NCI-H446 treated with DMSO at 0.1 percent for 48 hours (cell line): ENCODE measurements at regions not wholly inside any gene's neighbourhood (a gene's known extent, or its start where the extent isn't known, plus 50 kb on each side); places are given as distances from the start of the nearest gene placed in this dataset.
A peak's percentile ranks its signal among the peaks of the same experiment; 100 is the strongest.

ENCODE experiments used
- DNase-seq: peaks from one replicate; lab custom pipeline; 2025; lab: John Stamatoyannopoulos, UW

DNA sequence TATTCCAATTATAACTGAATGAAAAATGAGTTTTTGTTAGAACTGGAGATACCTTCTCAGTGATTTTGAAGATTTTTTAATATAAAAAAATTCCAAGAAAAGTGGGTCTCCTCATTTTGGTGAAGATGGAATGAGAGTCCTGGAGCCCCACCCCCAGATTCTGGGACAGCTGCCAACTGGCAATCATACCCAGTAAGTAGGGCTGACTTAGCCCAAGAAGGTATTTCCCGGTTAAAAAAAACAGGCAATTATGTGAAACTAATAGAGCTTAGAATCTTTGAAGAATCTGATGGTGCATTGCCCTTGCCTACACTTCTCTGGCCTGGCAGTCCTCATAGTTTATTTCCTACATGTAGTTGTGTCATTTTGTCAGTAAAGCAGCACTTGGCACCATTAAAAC, 52.8 kb upstream of the VWDE start:
- DNase-seq, result peak; percentile 72

DNA sequence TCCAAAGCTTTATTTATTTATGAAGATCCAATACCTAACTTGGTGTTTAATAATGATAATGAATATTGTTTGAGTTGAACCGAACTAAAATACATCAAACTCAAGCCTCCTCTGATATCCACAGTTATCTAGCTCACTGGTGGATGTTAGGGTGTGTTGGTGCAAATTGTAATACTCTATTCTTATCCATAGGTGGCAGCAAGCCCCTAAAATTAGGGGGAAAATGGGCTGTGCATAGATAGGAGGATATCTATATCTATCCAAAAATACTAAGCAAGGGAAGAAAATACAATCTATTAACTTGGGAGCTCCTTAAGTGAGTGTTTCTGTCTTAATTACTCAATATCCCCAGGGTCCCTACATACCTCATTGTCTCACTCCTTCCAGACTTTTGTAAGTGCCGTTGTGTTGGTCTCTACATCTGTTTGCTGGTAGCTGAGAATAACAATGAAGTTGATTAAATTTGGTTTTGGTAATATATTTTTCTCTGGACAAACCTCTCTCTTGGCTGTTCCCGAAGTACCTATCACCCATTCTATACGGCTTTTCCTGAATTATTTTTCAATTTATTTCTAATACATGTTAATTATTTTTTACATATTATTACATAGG, 55.0 kb upstream of the VWDE start:
- DNase-seq, result peak; percentile 38

DNA sequence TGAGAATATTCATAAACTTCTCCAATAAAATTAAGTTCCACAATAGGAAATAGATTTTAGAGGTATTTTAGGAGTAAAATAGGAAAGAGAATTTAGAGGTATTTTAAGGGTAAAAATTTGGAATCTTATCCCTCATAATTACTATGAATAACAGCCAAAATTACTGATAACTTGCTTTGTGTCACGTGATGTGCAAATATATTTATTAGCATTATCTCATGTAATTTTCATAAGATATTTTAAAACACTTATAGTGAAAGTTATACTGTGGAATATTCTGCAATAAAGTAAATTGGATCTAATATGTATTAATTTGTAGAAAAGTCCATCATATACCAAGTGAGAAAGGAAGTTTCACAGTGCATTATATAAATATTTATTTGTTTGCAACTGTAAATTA, 64.2 kb upstream of the VWDE start:
- no peak for DNase-seq

DNA sequence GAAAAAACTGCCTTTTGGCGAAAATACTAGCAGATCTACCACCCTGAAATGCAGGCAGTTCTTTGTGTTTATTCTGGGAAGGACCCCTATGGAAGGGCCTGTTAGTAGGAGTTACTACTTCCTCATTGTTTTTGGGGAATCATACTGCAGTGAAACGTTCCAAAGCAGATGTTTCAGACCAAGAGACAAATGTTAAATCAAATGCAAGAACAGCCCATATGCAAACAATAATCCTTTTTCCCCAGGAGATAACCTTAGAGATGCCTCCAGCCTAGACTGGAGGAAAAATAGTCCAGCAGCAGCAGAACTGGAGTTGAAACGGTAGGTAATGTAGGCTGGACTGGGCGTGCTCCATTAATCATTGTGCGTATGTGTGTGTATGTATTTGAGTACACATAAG, 65.9 kb upstream of the VWDE start:
- no peak for DNase-seq

DNA sequence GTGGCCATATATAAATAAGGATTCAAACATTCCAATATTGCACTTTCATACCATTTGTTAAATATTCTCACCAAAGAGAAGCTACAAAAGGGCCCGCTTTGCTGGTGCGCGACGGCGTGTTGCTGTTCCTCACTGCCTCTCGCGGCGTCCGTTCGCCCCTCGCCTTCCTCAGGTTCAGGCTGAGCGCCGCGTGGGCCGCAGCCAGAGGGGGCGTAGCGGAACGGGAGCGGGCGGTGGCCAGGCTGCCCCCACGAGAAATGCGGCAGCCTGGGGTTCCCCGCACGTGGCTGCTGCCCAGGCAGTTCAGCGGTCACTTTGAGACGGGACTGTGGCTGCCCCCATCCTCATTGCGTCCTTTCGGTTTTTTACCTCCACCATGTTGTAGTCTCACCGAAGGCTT, 67.3 kb upstream of the VWDE start:
- no peak for DNase-seq

DNA sequence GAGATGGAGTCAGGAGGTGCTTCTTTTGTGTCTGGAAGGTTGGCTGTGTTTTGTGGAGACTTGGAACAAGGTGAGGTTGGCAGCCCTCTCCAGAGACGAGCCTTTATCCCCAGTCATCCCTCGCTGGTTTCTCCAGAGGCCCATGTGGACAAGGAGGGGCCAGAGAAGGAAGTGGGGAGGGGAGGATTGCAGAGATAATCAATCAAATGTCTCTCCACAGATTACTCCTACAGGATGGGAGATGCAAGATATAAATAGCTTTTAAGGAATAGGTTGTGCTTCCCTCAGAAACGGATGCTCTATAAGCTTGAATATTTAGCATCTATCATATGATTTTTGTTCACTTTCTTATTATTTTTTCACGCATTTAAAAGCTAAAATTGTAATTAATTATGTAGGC, 70.4 kb upstream of the VWDE start:
- no peak for DNase-seq

DNA sequence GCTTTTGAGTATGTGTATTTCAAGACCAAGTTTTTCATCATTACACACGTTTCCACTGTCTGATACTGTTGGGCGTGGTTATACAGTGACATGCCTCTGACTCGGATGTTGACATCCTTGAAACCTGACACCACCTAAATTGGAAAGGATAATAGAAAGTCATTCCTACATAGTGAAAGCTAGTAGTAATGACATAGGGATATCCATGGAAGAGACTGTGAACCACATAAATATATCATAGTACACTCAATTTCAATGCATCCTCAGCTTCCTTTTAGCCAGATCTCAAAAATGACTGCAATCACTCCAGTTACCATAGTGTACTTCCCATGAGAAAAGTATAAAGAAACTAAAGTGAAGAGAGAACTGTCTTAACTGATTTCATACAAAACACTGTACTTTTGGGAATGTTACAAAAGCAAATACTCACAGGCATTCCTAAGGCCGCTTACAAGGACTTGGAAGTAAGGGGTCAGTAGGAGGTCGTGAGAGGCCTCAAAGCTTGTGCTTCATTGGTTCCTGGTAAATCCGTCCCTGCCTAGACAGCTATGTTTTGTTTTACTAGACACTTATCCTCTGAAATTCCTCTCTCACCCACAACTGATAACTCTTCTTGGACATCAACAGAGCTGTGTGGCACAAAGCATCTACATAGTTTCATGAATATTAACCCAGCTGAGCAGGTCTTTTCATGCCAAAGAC, 71.8 kb upstream of the VWDE start:
- no peak for DNase-seq

DNA sequence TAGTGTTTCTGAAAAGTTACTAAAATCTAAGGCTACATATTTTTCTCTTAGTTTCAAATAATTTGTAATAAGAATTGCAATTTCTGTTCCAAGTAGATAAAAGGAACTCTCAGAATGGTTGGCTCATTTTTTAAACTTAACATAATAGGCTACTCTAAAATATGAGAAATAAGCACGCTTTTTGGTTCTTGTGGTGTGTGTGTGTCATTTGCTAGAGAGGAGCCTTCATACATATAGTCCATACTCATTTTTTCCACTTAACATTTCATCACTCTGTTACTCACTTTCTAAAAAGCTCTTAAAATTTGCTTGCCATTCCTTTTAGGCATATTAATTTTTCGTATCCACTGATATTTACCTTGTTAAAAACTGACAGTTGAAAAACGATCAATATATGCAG, 74.0 kb upstream of the VWDE start:
- no peak for DNase-seq

DNA sequence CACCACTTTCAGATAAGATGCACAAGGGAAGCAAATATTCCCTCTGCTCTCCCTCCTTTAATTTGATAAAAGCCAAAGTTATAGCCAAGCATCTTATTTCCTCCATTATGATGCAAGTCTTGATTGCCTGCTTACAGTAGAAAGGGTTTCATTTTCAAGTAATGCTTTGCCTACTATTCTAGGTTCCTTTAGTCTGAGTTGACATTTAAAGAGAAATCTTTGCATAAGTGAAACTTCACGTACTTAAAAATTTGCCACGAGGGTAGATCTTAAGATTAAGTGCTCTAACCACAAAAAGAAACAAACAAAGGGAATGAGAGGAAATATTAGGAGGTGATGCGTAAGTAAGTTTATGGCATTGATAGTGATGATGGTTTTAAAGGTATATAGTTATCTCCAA, 78.1 kb upstream of the VWDE start:
- no peak for DNase-seq

DNA sequence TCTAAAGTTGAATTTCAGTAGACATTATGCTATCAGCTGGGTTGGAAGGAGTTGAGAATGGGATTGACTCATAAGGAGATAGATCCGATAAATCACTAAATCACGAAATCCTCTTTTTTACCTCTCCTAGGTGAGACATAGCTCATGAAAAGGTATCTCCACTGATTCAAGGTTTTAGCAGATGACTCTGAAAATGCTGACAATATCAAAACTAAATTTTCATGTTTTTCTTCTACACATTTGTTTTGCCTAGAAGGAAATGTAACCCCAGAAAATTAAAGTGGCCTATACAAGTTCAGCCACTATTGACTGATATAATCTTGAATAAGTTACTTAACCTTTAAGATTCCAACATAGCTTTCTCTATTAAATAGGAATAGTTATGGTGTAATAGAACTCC, 82.2 kb upstream of the VWDE start:
- DNase-seq, result no peak

DNA sequence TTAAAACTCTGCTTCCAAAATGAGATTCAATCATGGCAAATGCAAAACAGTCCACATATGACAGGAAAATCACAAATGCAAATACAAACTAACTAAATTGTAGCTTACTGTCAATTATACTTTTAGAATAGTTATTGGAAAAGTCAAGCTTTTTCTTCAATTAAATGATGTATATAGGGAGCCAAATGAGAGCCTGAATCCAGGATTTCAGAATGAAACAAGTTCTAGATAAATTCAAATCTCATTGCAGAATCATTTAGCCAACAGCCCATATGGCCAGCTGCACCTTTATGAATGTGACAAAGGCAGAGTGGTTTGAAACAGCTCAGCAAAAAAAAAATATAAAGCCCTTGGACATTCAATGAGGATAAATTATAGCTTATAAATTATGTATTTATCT, 82.2 kb upstream of the SCIN start:
- no peak for DNase-seq

DNA sequence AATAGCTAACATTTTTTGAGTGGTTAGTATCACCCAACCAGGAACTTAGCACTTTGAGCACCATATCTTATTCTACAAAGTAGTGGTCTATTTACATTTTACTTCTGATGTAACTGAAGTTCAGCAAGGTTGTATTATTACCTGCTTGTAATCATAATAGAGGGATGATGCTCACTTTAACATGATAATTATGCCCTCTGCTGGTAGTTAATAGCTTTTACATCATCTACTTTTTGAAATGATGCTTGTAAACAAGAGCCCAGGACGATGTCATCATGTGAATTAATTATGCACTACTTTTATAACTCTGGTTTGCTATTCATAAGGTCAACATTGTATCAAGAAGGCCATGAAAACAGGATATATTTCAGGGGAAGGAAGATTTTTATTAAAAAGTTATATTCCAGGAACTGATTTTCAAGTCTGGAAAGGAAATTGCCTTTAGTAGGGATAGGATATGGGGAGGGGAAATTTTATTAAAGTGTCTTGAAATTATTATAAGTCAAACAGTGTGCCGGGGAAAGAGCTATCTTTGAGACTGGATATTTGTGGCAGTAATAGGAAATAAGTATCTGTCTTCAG, 80.3 kb upstream of the SCIN start:
- peak; percentile 67 for DNase-seq

DNA sequence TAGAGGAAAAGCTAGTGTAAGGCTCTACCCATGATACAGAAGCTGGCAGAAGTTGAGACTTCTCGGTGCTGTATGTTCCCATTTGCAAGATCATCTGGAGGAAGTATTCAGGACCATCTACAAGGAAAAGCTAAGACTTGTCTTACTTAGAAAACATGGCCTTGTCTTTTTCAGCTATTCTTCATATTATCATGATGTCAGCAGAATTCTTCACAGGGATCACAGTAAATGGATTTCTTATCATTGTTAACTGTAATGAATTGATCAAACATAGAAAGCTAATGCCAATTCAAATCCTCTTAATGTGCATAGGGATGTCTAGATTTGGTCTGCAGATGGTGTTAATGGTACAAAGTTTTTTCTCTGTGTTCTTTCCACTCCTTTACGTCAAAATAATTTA, 79.6 kb upstream of the SCIN start:
- no peak for DNase-seq

DNA sequence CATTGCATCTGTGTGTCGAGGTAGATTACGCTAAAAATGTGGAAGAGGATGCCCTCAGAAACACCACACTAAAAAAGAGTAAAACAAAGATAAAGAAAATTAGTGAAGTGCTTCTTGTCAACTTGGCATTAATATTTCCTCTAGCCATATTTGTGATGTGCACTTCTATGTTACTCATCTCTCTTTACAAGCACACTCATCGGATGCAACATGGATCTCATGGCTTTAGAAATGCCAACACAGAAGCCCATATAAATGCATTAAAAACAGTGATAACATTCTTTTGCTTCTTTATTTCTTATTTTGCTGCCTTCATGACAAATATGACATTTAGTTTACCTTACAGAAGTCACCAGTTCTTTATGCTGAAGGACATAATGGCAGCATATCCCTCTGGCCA, 79.0 kb upstream of the SCIN start:
- no peak for DNase-seq

DNA sequence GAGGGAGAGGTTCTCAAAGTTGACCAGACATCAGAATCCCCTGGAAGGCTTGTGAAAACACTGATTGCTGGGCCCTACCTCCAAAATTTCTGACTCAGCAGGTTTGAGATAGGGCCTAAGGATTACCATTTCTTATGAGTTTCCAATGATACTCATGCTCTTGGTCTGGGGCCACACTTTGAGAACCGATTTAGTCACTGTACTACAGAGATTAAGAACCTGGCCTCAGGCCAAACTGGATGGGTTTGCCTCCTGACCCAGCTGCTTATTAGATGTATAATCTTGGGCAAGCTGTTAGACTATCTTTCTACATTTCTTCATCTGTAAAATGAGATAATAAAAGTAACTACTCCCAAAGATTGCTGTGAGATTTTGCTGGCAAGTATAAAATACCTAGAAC, 77.1 kb upstream of the SCIN start:
- DNase-seq, result no peak

DNA sequence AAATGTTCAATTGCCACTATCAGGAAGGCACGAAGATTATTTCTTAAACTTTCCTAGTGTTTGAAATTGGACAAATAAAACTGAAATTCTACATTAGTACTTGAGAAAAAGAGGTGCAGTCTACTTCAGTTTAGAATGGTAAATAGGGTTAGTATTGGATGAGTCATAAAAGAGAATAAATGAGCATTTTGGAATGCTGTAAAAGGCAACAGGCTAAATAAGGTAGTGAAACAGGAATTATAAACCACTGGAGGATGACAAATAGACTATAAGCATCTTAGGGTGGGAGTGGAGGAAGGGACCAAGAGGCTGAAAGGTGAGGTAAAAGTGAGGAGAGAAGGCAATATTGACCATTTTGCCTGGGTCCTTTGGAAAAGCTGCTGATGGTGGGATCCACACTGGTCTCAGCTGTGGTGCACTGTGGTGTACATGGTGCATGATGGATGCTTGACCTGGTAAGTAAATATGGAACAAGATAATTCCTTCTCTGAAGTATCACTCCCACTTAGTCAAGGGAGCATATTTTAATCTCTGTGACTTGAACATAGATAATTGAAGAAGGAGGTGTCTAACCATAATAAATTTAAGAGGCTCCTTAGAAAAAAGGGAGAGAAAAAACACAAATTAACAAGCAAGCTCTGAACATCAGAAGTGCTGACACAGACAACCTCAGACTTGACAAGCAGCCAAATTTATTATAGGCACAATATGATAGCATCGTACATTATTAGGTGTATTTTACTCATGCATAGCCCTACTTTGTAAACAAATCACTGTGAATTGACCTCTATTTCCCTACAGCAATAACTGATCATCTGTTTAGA, 76.4 kb upstream of the SCIN start:
- DNase-seq, result no peak

DNA sequence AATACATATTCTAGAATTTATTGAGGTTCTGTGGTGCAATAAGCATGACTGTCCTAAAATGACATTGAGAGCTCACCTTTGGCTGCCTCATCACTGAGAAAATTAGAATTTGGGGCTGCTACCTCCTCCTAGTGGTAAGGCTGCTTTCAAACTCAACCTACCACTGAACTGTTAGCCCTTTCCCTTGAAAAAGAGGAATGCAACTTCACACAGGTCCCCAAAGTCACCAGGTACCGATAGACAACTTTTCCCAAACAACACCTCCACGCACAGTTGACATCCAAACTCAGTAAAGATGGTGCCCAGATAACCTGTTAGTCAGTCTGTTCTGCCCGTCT, 75.9 kb upstream of the SCIN start:
- DNase-seq, result no peak

DNA sequence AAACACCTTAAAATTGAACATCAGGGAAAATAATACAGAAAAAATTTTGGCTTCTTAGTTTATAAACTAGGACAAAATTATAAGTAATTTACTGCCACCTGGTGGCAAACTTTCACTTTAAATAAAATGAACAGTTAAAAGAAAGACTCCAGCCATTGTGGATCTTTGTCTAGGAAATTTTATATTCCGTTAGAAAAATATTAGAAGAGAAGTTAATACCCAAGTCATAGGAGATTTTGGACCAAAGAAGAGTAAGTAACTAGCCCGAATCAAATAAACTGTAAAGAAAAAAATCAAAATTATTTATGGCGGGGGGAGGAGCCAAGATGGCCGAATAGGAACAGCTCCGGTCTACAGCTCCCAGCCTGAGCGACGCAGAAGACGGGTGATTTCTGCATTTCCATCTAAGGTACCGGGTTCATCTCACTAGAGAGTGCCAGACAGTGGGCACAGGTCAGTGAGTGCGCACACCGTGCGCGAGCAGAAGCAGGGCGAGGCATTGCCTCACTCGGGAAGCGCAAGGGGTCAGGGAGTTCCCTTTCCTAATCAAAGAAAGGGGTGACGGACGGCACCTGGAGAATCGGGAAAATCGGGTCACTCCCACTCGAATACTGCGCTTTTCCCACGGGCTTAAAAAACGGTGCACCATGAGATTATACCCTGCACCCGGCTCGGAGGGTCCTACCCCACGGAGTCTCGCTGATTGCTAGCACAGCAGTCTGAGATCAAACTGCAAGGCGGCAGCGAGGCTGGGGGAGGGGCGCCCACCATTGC, 73.4 kb upstream of the SCIN start:
- peak; percentile 61 for DNase-seq

DNA sequence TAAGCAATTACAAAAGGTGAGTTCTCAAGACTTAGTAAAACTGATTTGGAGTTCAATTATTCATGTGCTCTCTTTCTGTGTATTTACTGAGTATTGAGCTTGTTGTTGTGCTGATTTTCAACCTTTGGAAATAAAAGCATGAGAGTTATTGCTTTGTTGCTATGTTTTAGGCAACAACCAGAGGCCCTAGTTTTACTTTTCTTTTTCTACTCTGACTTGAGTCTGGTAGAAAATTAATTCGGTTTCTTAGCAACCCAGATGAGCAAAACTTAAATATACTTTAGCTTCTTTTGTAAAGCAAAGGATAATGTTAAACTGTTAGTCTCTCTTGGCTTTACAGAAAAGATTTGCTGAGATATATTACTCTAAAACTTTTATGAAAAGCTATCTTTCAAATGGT, 66.4 kb upstream of the SCIN start:
- DNase-seq, result no peak

DNA sequence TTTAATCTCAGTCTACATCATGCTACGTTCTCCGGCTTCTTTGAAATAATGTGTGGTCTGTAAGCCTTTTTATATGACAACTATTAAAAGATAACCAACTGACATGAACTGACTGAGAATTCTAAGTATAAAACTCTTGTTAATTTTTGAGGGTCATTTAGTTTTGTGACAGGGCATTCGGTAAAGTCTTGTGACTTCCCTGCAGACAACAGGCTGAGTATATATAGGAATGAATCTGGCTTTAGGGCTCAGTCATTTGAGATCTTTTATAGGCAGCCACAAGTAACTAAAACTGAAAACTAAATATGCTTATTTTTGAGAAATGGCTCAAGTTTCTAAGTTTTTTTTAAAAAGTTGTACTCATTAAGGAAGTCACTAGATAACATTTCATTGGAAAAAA, 62.5 kb upstream of the SCIN start:
- no peak for DNase-seq

DNA sequence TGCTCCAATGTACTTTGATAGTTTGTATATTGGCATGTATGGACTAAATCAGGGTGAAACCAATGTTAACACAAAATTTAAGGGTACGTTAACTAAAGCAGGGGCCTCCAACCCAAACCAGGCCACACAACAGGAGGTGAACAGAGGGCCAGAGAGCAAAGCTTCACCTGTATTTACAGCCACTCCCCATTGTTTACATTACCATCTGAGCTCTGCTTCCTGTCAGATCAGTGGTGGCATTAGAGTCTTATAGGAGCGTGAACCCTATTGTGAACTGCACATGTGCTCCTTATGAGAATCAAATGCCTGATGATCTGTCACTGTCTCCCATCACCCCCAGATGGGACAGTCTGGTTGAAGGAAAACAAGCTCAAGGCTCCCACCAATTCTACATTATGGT, 62.0 kb upstream of the SCIN start:
- no peak for DNase-seq

DNA sequence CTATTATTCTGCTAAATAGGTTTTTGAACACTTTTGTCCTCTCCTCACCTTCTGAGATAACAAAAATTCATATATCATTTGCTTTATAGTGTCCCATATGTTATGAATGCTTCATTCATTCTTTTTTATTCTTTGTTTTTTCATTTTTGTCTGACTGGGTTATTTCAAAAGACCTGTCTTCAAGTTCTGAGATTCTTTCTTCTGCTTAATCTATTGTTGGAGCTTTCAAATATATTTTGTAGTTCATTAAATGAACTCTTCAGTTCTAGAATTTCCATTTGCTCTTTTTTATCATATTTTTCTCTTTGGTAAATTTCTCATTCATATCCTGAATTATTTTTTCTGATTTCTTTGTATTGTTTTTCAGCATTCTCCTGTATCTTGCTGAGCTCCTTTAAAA, 53.1 kb upstream of the SCIN start:
- DNase-seq, result no peak
